AG10803 (cell line): ENCODE measurements at regions not wholly inside any gene's neighbourhood (a gene's known extent, or its start where the extent isn't known, plus 50 kb on each side); places are given as distances from the start of the nearest gene placed in this dataset.

Experiments
- DNase-seq: peaks from one replicate; pipeline ENCODE4 v3.0.0; 2010; ENCODE audit warnings: low read depth
- H3K4me3 ChIP-seq: 2 replicates; pipeline ENCODE4 v1.5.1; 2011; ENCODE audit warnings: mild to moderate bottlenecking, low read length, control low read depth
- TF ChIP-seq, protein P1 (sequence below): conservative IDR thresholded peaks from 2 replicates; pipeline ENCODE4 v1.5.1; 2011; ENCODE audit warnings: mild to moderate bottlenecking, low read length, control low read depth, inconsistent platforms

DNA sequence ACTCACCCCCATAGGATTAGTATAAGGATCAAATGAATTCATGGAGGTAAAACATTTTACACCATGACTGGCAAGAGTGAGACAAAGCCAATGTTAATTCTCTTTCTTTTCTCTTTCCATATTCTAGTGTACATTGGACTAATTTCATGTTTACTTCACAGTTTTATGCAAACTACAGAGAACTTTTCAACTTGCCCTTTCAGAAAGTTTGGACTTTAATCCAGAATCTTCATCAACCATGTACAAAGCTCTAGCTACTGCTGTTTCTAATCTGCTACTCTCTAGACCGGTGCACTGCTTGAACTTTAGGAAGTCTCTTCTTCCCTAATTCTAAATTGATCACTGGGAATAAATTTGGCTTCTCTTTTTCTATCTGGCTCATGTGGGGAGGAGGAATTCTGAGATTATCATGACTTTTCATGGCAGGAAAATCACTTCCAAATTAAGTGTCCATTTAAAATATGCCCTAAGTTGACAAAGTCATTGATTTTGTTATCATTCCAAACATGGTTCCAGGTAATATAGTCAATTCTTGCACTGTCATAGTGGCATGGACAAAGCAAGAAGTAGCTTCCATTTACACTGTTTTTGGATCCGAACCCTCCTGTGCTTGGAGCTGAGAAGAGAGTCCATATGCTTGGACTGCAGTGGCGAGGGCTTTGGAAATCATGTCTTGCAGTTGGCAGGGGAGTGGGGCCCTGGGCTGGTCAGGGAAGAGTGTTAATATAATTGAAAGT is 903.3 kb downstream of the CCSER2 start:
- H3K4me3 ChIP-seq = no peak overlapping the region
- TF ChIP-seq, protein P1, sequence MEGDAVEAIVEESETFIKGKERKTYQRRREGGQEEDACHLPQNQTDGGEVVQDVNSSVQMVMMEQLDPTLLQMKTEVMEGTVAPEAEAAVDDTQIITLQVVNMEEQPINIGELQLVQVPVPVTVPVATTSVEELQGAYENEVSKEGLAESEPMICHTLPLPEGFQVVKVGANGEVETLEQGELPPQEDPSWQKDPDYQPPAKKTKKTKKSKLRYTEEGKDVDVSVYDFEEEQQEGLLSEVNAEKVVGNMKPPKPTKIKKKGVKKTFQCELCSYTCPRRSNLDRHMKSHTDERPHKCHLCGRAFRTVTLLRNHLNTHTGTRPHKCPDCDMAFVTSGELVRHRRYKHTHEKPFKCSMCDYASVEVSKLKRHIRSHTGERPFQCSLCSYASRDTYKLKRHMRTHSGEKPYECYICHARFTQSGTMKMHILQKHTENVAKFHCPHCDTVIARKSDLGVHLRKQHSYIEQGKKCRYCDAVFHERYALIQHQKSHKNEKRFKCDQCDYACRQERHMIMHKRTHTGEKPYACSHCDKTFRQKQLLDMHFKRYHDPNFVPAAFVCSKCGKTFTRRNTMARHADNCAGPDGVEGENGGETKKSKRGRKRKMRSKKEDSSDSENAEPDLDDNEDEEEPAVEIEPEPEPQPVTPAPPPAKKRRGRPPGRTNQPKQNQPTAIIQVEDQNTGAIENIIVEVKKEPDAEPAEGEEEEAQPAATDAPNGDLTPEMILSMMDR = no peak
- no peak for DNase-seq

DNA sequence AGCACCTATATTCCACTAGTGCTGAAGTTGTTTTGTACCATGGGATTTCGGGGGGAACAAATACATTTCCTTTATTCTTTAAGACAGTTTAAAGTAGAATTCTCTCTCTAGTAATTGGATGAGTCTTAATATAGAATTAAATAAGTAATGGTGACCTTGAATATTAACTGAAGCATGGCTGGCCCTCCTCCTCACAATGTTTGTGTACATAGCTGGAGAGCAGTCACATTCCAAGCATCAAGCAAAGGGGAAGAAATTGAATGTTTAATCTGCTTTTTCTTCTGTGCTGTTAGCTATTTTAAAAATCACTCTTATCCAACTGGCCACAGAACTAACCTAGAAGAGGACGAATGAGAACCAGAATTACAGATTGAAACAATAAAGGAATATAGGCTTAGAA is 906.9 kb downstream of the CCSER2 start:
- TF ChIP-seq, protein P1 = no peak
- no peak for DNase-seq
- no peak overlapping the region for H3K4me3 ChIP-seq

DNA sequence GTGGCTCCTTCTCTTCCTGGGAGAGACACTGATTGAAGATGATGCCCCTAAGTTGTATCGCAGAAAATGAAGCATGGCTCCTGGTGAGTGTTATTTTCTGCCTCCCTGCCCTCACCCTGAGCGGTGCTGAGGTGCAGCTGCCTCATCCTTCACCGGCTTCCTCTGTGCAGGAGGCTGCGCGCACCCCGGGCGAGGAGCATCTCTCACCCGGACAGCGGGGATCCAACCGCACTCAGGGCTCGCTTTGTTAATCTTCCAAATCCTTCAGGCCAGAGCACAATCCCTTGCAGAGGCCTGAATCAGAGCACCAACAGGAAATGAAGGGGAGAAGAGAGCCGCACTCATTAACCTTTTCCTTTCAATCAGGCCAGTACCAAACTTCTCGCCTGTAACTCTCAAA is 910.3 kb downstream of the CCSER2 start:
- TF ChIP-seq, protein P1 = no peak
- H3K4me3 ChIP-seq = no peak overlapping the region
- no peak for DNase-seq

DNA sequence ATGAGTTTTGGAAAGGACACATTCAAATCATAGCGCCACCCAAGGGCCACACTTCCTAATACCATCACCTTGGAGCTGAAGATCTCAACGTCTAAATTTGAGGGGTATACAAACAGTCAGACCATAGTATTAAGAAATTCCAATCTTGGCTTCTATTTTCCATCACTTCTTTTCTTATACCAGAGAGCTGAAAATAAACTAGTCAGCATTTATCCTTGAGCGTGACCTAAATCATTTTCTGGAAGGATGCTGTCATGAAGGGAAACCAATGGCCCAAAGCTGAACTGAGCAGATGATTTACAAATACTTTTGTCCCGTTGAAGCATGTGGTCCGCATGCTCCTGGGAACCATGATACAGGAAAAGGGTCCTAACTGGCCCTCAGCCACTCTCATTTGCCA is 921.9 kb downstream of the CCSER2 start:
- DNase-seq = no peak
- TF ChIP-seq, protein P1 = no peak
- H3K4me3 ChIP-seq = no peak overlapping the region

DNA sequence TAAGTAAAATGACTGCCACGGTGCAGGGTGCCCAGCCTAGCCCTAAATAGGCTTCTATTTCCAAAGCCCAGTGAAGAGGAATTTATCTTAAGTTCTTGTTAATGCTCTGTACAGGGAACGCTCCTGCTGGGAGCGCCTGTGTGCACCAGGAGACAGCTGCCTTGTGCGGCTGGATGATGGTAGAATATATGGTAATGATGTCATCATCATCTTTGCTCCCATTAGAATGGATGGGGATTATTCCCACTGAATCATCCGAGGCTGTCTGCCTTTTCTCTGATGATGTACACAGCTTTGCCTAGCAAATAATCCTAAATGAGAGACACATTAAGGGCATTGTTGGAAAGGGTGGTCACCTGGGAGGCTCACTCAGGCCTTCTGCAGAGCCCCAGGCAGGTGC is 928.1 kb downstream of the CCSER2 start:
- H3K4me3 ChIP-seq = no peak overlapping the region
- no peak for DNase-seq
- TF ChIP-seq, protein P1 = no peak

DNA sequence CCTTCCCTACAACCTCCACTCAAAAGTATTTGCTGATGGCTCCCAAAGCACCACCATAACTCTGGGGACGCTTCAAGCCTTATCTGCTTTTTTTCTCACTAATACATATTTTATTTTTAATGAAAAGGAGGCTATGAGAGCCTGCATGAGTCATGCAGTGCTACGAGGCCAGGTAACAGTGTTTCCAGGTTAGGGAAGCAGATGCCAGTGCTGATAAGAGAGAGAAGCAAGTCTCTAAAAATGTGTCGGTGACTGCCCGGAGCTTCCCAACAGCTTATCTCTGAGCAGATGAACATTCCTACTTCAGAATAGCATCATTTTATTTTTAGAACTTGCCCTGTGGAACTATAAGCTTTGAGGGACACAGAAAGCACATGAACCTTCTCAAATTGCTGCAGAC is 931.5 kb downstream of the CCSER2 start:
- no peak for DNase-seq
- TF ChIP-seq, protein P1 = no peak
- no peak overlapping the region for H3K4me3 ChIP-seq

DNA sequence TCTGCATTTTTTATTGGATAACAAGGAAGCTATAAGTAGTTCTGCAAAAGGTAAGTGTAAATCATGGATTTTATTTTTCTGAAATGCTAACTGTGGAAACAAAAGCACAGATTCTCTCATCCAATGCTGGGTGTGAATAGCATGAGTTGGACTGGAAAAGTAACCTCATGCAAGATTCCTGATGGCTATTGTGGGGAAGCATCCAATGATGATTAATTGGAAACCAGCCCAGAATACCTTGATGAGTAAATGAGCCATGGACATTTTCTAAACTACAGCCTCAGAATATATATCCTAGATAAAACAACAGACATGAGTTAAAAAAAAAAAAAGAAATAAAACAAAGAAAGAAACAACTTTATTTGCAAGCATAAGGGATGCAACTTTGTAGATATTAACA is 934.6 kb downstream of the CCSER2 start:
- DNase-seq = no peak
- H3K4me3 ChIP-seq = no peak overlapping the region
- TF ChIP-seq, protein P1 = no peak
